ENCODE measurements at regions not wholly inside any gene's neighbourhood (a gene's known extent, or its start where the extent isn't known, plus 50 kb on each side); places are given as distances from the start of the nearest gene placed in this dataset.

DNA sequence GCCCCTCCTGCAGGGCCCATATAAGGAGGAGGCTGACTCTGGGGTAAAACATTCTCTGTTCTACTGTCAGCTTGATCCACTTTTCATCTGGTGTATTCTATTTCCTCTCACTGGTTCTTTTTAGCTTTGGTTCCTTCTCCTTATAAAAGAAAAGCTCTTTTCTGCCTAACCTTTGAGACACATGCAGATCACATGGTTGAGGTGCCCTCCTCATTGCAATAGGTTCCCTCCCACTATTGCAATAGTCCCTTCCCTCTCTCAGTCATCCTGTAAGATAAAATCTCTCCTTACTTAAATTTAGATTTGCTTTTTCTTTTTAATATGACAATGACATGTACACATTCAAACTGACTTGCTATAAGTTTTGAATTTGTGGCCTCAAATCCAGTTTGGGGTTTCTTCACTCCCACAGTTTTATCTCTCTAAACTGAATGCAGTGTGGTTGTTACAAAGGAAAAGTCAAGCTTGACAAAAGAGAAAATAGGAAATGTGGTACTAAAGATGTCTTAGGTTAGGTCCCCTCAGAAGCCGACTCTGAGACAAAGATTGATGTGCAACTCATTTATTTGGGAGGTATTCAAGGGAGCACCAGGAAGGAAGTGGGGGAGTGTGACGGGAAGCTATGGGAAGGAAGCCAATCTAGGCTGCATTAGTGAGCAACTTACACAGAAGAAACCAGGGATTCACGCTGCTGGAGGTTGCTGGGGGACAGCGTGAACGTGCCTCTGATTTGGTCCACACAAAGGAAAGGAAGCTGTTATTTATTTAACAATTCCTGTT, 127.6 kb upstream of the LINC00305 start:
- TF ChIP-seq, protein P1, sequence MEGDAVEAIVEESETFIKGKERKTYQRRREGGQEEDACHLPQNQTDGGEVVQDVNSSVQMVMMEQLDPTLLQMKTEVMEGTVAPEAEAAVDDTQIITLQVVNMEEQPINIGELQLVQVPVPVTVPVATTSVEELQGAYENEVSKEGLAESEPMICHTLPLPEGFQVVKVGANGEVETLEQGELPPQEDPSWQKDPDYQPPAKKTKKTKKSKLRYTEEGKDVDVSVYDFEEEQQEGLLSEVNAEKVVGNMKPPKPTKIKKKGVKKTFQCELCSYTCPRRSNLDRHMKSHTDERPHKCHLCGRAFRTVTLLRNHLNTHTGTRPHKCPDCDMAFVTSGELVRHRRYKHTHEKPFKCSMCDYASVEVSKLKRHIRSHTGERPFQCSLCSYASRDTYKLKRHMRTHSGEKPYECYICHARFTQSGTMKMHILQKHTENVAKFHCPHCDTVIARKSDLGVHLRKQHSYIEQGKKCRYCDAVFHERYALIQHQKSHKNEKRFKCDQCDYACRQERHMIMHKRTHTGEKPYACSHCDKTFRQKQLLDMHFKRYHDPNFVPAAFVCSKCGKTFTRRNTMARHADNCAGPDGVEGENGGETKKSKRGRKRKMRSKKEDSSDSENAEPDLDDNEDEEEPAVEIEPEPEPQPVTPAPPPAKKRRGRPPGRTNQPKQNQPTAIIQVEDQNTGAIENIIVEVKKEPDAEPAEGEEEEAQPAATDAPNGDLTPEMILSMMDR (IDR thresholded peaks at IDR 0.05; ENCODE audit: poor library complexity, severe bottlenecking) = no peak
- TF ChIP-seq TAF1 (IDR thresholded peaks at IDR 0.05; ENCODE audit: low read depth) = no peak
- TF ChIP-seq EP300 (conservative IDR thresholded peaks at IDR 0.05; ENCODE audit: poor library complexity, severe bottlenecking) = no peak
- no peak for TF ChIP-seq RAD21 (conservative IDR thresholded peaks at IDR 0.05)
- no peak for TF ChIP-seq POLR2AphosphoS5 (IDR thresholded peaks at IDR 0.05)

Measured in neural cell (in vitro differentiated cells).